KOPT-K1 (cell line): ENCODE measurements at regions not wholly inside any gene's neighbourhood (a gene's known extent, or its start where the extent isn't known, plus 50 kb on each side); places are given as distances from the start of the nearest gene placed in this dataset.

Source experiments
- H3K27ac ChIP-seq: fragments of 200-600 bp; sonication (generic); 2 replicates; pipeline ENCODE4 v1.5.1; 2016; ENCODE audit warnings: antibody characterized with exemption, mild to moderate bottlenecking, low read depth, low read length; ENCODE audit not compliant: poor library complexity, severe bottlenecking
- H3K36me3 ChIP-seq: fragments of 200-600 bp; sonication (generic); 2 replicates; pipeline ENCODE4 v1.5.1; 2017; ENCODE audit warnings: antibody characterized with exemption, mild to moderate bottlenecking, low read length, moderate library complexity; ENCODE audit not compliant: insufficient read depth
- H3K9me3 ChIP-seq: fragments of 200-600 bp; sonication (generic); 2 replicates; pipeline ENCODE4 v1.5.1; 2017; ENCODE audit warnings: antibody characterized with exemption, low read length, mild to moderate bottlenecking; ENCODE audit not compliant: insufficient read depth, poor library complexity, severe bottlenecking

DNA sequence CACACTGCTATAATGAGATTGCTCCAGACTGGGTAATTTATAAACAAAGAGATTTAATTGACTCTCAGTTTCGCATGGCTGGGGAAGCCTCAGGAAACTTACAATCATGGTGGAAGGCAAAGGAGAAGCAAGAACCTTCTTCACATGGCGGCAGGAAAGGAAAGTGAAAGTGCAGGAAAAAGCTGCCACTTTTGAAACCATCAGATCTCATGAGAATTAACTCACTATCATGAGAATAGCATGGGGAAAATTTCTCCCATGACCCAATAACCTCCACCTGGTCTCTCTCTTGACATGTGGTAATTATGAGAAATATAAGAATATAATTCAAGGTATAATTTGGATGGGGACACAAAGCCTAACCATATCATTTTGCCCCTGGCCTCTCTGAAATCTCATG lies 884.2 kb downstream of the GLUD2 start:
- H3K27ac ChIP-seq = no peak overlapping the region
- H3K9me3 ChIP-seq = no peaks in the 10 kb centered on the region
- no peaks in the 10 kb centered on the region for H3K36me3 ChIP-seq

- H3K9me3 ChIP-seq = no peaks in the 10 kb centered on the region
- H3K27ac ChIP-seq = no peak overlapping the region
- no peaks in the 10 kb centered on the region for H3K36me3 ChIP-seq
These were observed 885.3 kb downstream of the GLUD2 start for GRCh38 chrX:121932688-121933087.

GRCh38 chrX:121949041-121949760 lies 901.8 kb downstream of the GLUD2 start:
- no peak overlapping the region for H3K27ac ChIP-seq
- no peaks in the 10 kb centered on the region for H3K36me3 ChIP-seq
- no peaks in the 10 kb centered on the region for H3K9me3 ChIP-seq

GRCh38 chrX:121958886-121959285 lies 911.5 kb downstream of the GLUD2 start:
- no peak overlapping the region for H3K27ac ChIP-seq
- no peaks in the 10 kb centered on the region for H3K9me3 ChIP-seq
- no peaks in the 10 kb centered on the region for H3K36me3 ChIP-seq

DNA sequence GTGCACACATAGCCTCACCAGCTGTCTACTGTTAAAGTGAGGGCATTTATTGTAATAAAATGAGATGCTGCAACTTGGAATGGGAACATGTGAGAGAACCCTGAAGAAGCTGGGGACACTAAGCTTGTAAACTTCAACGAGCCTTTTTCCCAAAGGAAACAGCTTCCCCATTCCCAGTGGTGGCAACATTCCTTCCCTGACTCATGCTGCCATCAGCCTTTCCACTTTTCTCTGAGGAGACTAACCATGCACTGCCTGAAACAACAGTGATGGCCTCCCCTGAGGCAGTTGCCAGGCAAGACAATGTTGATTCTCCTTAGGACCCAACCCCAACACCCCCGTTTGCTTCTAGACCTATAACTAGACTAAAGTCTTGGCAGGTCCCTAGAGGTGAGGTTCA lies 928.3 kb downstream of the GLUD2 start:
- Histone ChIP-seq H3K27ac (no peak overlapping the region), H3K9me3 (no peaks in the 10 kb centered on the region), H3K36me3 (no peaks in the 10 kb centered on the region)

- Histone ChIP-seq H3K36me3 (no peaks in the 10 kb centered on the region), H3K9me3 (no peaks in the 10 kb centered on the region), H3K27ac (no peak overlapping the region)
These were observed 939.8 kb downstream of the GLUD2 start for GRCh38 chrX:121987163-121987562.

- Histone ChIP-seq H3K36me3 (no peaks in the 10 kb centered on the region), H3K9me3 (no peaks in the 10 kb centered on the region), H3K27ac (no peak overlapping the region)
These were observed 940.4 kb downstream of the GLUD2 start for GRCh38 chrX:121987835-121988234.

GRCh38 chrX:122004127-122004526 lies 956.7 kb downstream of the GLUD2 start:
- no peaks in the 10 kb centered on the region for H3K36me3 ChIP-seq
- no peak overlapping the region for H3K27ac ChIP-seq
- H3K9me3 ChIP-seq = no peaks in the 10 kb centered on the region

- H3K36me3 ChIP-seq = no peaks in the 10 kb centered on the region
- no peaks in the 10 kb centered on the region for H3K9me3 ChIP-seq
- H3K27ac ChIP-seq = no peak overlapping the region
These were observed 979.3 kb downstream of the GLUD2 start for GRCh38 chrX:122026665-122027064.

- no peaks in the 10 kb centered on the region for H3K36me3 ChIP-seq
- no peaks in the 10 kb centered on the region for H3K9me3 ChIP-seq
- no peak overlapping the region for H3K27ac ChIP-seq
These were observed 998.8 kb downstream of the GLUD2 start for GRCh38 chrX:122046226-122046625.

DNA sequence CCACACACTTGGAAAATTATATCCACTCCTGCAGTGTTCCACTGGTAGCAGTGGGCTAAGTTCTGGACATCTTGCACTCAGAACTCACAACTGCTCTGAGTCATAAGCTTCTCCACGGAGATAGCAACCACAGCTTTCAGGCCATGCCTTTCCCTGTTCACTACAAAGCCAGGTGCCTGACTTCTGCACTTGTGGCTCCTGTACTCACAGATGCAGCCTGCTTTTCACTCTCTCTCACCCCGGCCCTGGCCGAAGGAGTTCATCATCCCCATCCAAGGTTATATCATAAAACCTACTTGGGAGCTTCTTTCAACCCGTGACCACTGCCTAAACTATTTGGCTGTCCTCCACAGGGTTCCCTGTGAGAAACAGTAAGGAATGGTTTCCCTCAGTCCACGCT lies 999.4 kb downstream of the GLUD2 start:
- Histone ChIP-seq H3K36me3 (no peaks in the 10 kb centered on the region), H3K27ac (no peak overlapping the region), H3K9me3 (no peaks in the 10 kb centered on the region)

- no peaks in the 10 kb centered on the region for H3K9me3 ChIP-seq
- H3K36me3 ChIP-seq = no peaks in the 10 kb centered on the region
- H3K27ac ChIP-seq = no peak overlapping the region
These were observed 999.9 kb downstream of the GLUD2 start for GRCh38 chrX:122047261-122047660.

DNA sequence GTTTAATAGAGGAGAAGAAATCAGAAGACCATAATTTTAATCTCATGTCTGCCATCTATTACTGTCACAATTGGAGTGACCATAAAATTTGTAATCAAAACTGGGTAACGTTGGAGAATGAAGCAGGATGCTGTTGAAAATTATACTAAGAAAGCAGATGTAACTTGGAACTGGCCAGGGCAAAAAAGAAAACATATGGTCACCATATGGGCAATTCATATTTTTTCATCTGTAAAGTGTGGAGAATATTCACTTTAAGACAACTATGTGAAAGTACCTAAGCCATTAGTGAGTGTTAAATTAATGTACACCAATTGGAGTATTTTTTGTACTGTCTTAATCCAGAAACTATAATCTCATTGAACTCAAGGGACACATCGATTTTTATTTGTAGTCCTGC lies 1008.0 kb downstream of the GLUD2 start:
- Histone ChIP-seq H3K27ac (no peak overlapping the region), H3K36me3 (no peaks in the 10 kb centered on the region), H3K9me3 (no peaks in the 10 kb centered on the region)

- H3K27ac ChIP-seq = no peak overlapping the region
- H3K36me3 ChIP-seq = no peaks in the 10 kb centered on the region
- no peaks in the 10 kb centered on the region for H3K9me3 ChIP-seq
These were observed 1008.7 kb downstream of the GLUD2 start for GRCh38 chrX:122055979-122056715.

GRCh38 chrX:122076241-122076640 lies 1028.8 kb downstream of the GLUD2 start:
- H3K36me3 ChIP-seq = no peaks in the 10 kb centered on the region
- H3K27ac ChIP-seq = no peak overlapping the region

GRCh38 chrX:122078079-122078478 lies 1030.7 kb downstream of the GLUD2 start:
- Histone ChIP-seq H3K27ac (no peak overlapping the region), H3K9me3 (no peaks in the 10 kb centered on the region), H3K36me3 (no peaks in the 10 kb centered on the region)

More at GRCh38 chrX:122076241-122076640, 1028.8 kb downstream of the GLUD2 start:
- no peaks in the 10 kb centered on the region for H3K9me3 ChIP-seq
